ENCODE measurements at regions not wholly inside any gene's neighbourhood (a gene's known extent, or its start where the extent isn't known, plus 50 kb on each side); places are given as distances from the start of the nearest gene placed in this dataset.

DNA sequence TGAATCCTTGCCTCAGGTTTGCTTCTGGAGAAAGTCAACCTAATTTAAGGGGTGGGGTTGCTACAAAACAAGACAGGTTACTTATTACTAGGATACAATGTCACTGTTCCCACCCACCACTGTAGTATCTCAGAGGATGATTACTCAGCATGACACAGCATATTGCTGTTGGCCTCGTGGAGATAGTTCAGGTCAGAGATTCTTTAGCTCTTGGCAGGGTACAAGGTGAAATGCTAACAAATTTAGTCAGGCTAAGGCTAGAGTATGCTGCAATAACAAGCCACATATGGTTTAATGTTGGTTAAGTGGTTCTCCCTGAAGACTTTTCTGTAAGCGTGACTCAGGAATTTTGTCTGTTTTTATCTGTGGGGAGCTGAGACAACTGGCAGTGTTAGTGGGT, 161.8 kb downstream of the EDEM1 start:
- no peak overlapping the region for H3K27ac ChIP-seq
- POLR2A ChIA-PET (ENCODE audit: unreplicated experiment): no interaction called here
- H3K9me3 ChIP-seq (ENCODE audit: insufficient read depth, low read depth): no peaks in the 10 kb centered on the region
- no peaks in the 10 kb centered on the region for H3F3A ChIP-seq (ENCODE audit: insufficient read depth, low read depth)
- H3K27me3 ChIP-seq (ENCODE audit: insufficient read depth, low read depth): no peaks in the 10 kb centered on the region
- H3K36me3 ChIP-seq (ENCODE audit: low read depth): no peaks in the 10 kb centered on the region
- CTCF ChIA-PET: no interaction called here
- H3K4me2 ChIP-seq: no peak overlapping the region
- no peaks in the 10 kb centered on the region for H3K79me2 ChIP-seq (ENCODE audit: low read depth)
- intact Hi-C loops (cut with micrococcal nuclease; ENCODE audit: unreplicated experiment): no loop called here
- H3K4me1 ChIP-seq (replicated peaks; ENCODE audit: insufficient read depth): no peaks in the 10 kb centered on the region
- no TSS peak for BruUV-seq (replicated peaks)
- H3K4me3 ChIP-seq: no peak overlapping the region
- DNase-seq: no peak
- no peaks in the 10 kb centered on the region for H4K20me1 ChIP-seq (ENCODE audit: insufficient read depth)
- H2AFZ ChIP-seq: no peak overlapping the region
- H3K9me2 ChIP-seq (ENCODE audit: insufficient read depth): no peaks in the 10 kb centered on the region
- no peak for TF ChIP-seq EZH2 (IDR thresholded peaks at IDR 0.05; ENCODE audit: low read depth)
- TF ChIP-seq, protein P1, sequence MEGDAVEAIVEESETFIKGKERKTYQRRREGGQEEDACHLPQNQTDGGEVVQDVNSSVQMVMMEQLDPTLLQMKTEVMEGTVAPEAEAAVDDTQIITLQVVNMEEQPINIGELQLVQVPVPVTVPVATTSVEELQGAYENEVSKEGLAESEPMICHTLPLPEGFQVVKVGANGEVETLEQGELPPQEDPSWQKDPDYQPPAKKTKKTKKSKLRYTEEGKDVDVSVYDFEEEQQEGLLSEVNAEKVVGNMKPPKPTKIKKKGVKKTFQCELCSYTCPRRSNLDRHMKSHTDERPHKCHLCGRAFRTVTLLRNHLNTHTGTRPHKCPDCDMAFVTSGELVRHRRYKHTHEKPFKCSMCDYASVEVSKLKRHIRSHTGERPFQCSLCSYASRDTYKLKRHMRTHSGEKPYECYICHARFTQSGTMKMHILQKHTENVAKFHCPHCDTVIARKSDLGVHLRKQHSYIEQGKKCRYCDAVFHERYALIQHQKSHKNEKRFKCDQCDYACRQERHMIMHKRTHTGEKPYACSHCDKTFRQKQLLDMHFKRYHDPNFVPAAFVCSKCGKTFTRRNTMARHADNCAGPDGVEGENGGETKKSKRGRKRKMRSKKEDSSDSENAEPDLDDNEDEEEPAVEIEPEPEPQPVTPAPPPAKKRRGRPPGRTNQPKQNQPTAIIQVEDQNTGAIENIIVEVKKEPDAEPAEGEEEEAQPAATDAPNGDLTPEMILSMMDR (conservative IDR thresholded peaks at IDR 0.05): no peak

DNA sequence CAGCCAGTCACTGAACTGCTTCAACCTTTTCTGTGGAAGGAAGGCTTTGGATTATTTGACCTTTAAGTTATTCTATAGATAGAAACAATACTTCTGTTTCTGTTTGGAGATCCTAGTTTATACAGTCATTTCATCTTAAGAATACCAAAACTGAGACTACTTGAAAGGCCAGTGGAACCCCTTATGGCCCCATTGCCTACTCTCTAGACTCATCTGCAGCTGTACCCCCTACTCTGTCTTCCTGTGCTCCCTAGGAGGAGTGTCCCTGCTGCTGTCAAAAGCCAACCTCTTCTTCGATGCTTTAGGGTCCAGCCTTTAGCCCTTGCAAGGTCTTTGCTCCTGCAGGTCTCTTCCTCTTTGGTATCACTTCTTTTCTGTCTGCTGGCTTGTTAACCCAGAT, 169.6 kb downstream of the EDEM1 start:
- Histone ChIP-seq H3K4me1 (replicated peaks; ENCODE audit: insufficient read depth) (no peaks in the 10 kb centered on the region), H3K9me2 (ENCODE audit: insufficient read depth) (no peaks in the 10 kb centered on the region), H3K36me3 (ENCODE audit: low read depth) (no peaks in the 10 kb centered on the region), H3K4me2 (no peak overlapping the region), H2AFZ (no peak overlapping the region), H4K20me1 (ENCODE audit: insufficient read depth) (no peaks in the 10 kb centered on the region), H3K9me3 (ENCODE audit: insufficient read depth, low read depth) (no peaks in the 10 kb centered on the region), H3K79me2 (ENCODE audit: low read depth) (no peaks in the 10 kb centered on the region), H3F3A (ENCODE audit: insufficient read depth, low read depth) (no peaks in the 10 kb centered on the region), H3K27ac (no peak overlapping the region), H3K27me3 (ENCODE audit: insufficient read depth, low read depth) (no peaks in the 10 kb centered on the region), H3K4me3 (no peak overlapping the region)
- intact Hi-C loops (cut with micrococcal nuclease; ENCODE audit: unreplicated experiment): no loop called here
- TF ChIP-seq, protein P1 (conservative IDR thresholded peaks at IDR 0.05): no peak
- no peak for TF ChIP-seq EZH2 (IDR thresholded peaks at IDR 0.05; ENCODE audit: low read depth)
- BruUV-seq (replicated peaks): no TSS peak
- DNase-seq: no peak
- POLR2A ChIA-PET (ENCODE audit: unreplicated experiment): no interaction called here
- CTCF ChIA-PET: no interaction called here

DNA sequence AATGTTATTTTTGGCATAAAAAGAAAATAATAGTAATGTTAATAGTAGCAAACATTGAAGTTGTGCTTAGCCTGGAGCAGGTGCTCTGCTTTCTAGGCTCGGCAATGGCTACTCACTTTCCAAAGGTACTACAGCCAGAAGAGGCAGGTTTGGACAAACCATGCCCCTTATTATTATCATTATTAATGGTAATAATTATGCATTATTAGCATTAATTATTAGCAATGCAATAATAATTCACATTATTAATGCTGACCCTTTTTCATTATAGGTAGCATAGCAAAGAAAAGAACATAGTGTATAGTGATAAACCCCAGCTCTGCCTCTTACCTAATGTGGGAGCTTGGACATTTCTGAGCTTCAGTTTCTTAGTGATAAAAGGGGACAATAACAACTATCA, 171.4 kb downstream of the EDEM1 start:
- Histone ChIP-seq H3F3A (ENCODE audit: insufficient read depth, low read depth) (no peaks in the 10 kb centered on the region), H3K27ac (no peak overlapping the region), H3K9me2 (ENCODE audit: insufficient read depth) (no peaks in the 10 kb centered on the region), H3K9me3 (ENCODE audit: insufficient read depth, low read depth) (no peaks in the 10 kb centered on the region), H3K79me2 (ENCODE audit: low read depth) (no peaks in the 10 kb centered on the region), H2AFZ (no peak overlapping the region), H3K4me3 (no peak overlapping the region), H4K20me1 (ENCODE audit: insufficient read depth) (no peaks in the 10 kb centered on the region), H3K4me1 (replicated peaks; ENCODE audit: insufficient read depth) (no peaks in the 10 kb centered on the region), H3K4me2 (no peak overlapping the region), H3K27me3 (ENCODE audit: insufficient read depth, low read depth) (no peaks in the 10 kb centered on the region), H3K36me3 (ENCODE audit: low read depth) (no peaks in the 10 kb centered on the region)
- no peak for DNase-seq
- intact Hi-C loops (cut with micrococcal nuclease; ENCODE audit: unreplicated experiment): no loop called here
- CTCF ChIA-PET: no interaction called here
- TF ChIP-seq, protein P1 (conservative IDR thresholded peaks at IDR 0.05): no peak
- no peak for TF ChIP-seq EZH2 (IDR thresholded peaks at IDR 0.05; ENCODE audit: low read depth)
- BruUV-seq (replicated peaks): no TSS peak
- POLR2A ChIA-PET (ENCODE audit: unreplicated experiment): no interaction called here
